ENCODE measurements at regions not wholly inside any gene's neighbourhood (a gene's known extent, or its start where the extent isn't known, plus 50 kb on each side); places are given as distances from the start of the nearest gene placed in this dataset.
A peak's percentile ranks its signal among the peaks of the same experiment; 100 is the strongest.

DNA sequence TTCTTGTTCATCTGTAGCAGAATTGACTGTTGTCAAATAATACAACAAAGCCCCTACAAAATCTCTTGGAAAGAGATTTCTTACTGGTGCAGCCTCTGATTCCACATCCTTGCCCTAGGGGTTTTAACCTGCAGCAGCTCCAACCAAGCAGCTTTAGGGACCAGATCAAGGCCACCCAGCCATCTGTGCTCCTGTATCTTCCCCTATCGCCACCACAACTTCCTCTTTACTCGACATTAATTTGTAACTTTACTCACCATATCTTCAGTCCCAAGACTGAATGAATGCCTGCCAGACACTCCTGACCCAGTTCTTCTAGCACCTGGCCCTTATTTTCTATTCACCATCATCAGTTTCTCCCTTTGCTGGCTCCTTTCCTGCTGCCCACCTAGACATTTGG is 156.6 kb upstream of the IL12A start:
- no peaks in the 10 kb centered on the region for H3K9me3 Mint-ChIP-seq
- H3K36me3 Mint-ChIP-seq (ENCODE audit: low read depth) = no peaks in the 10 kb centered on the region
- TF ChIP-seq, protein P1, sequence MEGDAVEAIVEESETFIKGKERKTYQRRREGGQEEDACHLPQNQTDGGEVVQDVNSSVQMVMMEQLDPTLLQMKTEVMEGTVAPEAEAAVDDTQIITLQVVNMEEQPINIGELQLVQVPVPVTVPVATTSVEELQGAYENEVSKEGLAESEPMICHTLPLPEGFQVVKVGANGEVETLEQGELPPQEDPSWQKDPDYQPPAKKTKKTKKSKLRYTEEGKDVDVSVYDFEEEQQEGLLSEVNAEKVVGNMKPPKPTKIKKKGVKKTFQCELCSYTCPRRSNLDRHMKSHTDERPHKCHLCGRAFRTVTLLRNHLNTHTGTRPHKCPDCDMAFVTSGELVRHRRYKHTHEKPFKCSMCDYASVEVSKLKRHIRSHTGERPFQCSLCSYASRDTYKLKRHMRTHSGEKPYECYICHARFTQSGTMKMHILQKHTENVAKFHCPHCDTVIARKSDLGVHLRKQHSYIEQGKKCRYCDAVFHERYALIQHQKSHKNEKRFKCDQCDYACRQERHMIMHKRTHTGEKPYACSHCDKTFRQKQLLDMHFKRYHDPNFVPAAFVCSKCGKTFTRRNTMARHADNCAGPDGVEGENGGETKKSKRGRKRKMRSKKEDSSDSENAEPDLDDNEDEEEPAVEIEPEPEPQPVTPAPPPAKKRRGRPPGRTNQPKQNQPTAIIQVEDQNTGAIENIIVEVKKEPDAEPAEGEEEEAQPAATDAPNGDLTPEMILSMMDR (IDR thresholded peaks at IDR 0.05) = no peak
- H3K4me3 Mint-ChIP-seq = no peak overlapping the region
- DNase-seq = no peak
- peaks cover 3% of the 10 kb centered on the region; the same call in 1 of the 2 replicates for H3K27me3 Mint-ChIP-seq (ENCODE audit: insufficient read depth)
- H3K27ac Mint-ChIP-seq = no peak overlapping the region
- H3K4me1 Mint-ChIP-seq (ENCODE audit: low read depth) = peaks cover 58% of the 10 kb centered on the region

DNA sequence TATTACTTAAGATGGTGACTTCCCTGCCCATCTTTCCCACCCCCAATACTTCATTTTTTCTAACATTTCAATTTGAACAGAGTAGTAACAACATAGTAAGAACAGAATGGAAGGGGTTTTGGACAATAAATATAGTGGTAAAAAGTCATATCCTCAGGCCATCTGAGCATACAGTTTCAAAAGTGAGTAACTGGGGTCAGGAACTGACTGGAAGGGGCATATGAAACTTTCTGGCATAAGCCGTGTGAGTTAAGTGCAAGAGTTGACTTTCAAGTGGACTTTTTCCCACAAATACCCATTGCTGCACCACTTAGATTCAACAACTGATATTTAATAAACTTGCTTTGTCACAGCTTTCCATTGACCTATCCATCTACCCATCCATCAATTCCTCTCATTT is 153.5 kb upstream of the IL12A start:
- H3K27ac Mint-ChIP-seq = no peak overlapping the region
- no peaks in the 10 kb centered on the region for H3K9me3 Mint-ChIP-seq
- H3K4me3 Mint-ChIP-seq = no peak overlapping the region
- H3K36me3 Mint-ChIP-seq (ENCODE audit: low read depth) = no peaks in the 10 kb centered on the region
- H3K27me3 Mint-ChIP-seq (ENCODE audit: insufficient read depth) = peaks cover 3% of the 10 kb centered on the region; the same call in 1 of the 2 replicates
- H3K4me1 Mint-ChIP-seq (ENCODE audit: low read depth) = peaks cover 64% of the 10 kb centered on the region
- TF ChIP-seq, protein P1 (IDR thresholded peaks at IDR 0.05) = no peak
- DNase-seq = no peak

DNA sequence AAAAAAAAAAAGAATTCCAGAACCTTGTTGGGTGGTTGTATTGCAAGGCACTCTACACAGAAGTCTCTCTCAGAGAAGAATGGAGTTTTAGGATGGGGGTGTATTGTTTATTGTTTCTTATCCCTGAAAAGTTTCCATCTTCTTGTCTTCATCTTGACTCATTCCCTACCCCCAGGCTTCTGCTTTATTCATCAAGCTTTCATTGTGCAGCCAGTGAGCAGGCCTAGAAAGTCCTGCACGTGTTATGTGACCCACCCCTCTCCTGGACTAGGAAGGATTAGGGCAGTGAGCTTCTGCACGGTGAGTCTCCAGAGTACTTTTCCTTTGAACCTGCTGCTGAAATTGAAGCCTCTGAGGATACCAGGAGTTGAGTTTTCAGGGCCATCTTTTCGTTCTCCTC is 150.9 kb upstream of the IL12A start:
- DNase-seq = no peak
- peak overlapping the region; percentile 83 for H3K27ac Mint-ChIP-seq
- TF ChIP-seq, protein P1 (IDR thresholded peaks at IDR 0.05) = no peak
- H3K36me3 Mint-ChIP-seq (ENCODE audit: low read depth) = no peaks in the 10 kb centered on the region
- H3K27me3 Mint-ChIP-seq (ENCODE audit: insufficient read depth) = peaks cover 3% of the 10 kb centered on the region; the same call in 1 of the 2 replicates
- H3K4me1 Mint-ChIP-seq (ENCODE audit: low read depth) = peaks cover 67% of the 10 kb centered on the region
- peak overlapping the region; percentile 5; the same call in 1 of the 2 replicates for H3K4me3 Mint-ChIP-seq
- H3K9me3 Mint-ChIP-seq = no peaks in the 10 kb centered on the region

DNA sequence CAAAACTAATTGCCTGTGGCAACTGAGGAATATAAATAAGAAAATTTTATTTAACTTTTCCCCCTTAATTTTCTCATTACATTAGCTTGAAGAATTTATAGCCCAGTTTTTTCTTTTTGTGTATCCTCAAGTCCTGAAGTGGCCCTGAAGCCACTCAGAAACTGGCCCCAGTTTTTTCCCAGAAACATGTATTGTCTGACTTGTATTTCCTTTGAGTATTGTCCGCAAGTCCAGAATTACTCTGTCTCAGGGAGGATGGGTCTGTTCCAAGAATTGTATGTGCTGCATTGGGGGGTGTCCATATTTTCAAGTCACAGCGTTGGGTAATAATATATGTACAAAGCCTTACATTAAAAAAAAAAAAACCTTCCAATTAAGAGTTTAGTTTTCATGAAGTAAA is 149.7 kb upstream of the IL12A start:
- peaks cover 72% of the 10 kb centered on the region for H3K4me1 Mint-ChIP-seq (ENCODE audit: low read depth)
- no peaks in the 10 kb centered on the region for H3K9me3 Mint-ChIP-seq
- TF ChIP-seq, protein P1 (IDR thresholded peaks at IDR 0.05) = no peak
- no peaks in the 10 kb centered on the region for H3K36me3 Mint-ChIP-seq (ENCODE audit: low read depth)
- H3K27ac Mint-ChIP-seq = no peak overlapping the region
- peaks cover 3% of the 10 kb centered on the region; the same call in 1 of the 2 replicates for H3K27me3 Mint-ChIP-seq (ENCODE audit: insufficient read depth)
- no peak for DNase-seq
- H3K4me3 Mint-ChIP-seq = no peak overlapping the region

DNA sequence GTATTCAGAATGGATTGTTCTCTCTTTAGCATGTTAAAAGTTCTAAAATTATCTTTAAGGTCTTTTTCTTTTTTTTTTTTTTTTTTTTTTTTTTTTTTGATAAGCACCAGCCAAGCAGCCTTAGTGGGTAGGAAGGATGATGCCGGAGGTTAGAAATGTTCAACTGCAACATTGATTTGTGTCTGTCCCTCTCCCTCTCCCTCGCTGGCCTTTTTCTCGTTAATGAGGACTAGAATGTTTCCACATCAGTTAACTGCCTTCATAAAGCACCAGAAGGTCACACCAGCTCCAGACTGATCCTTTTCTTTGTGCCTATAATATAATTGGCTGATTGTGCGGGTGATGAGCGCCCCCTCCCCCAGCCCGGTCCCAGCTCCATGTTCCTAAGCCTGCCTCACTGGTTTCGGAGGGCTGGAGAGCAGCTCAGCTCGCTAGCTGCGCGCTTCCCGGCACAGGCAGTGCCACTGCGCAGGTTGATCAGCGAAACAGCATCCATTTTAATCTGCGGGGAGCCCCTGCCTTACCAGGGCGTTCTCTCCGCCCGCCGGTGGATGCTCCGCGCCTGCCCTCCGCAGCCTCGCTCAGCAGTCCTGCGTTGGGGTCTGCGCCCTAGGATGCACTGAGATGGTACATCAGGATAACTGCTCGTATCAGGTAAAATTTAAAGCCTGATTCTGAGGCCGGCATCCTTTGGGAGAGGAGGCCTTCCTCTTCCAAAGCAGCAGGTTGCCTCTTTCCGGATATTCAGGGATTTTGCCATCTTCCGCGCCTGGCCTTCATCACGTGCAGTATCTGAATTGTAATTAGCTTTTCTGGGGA is 148.9 kb upstream of the IL12A start, which contains the start of gene SCHIP1:
Gene SCHIP1, plus strand, starts transcription at position 301 of the 819 bp plus-strand sequence.
- H3K4me1 Mint-ChIP-seq (ENCODE audit: low read depth) = peaks cover 79% of the 10 kb centered on the region
- no peak within 1 kb of the TSS for H3K4me3 Mint-ChIP-seq
- TF ChIP-seq, protein P1 (IDR thresholded peaks at IDR 0.05) = no peak
- H3K36me3 Mint-ChIP-seq (ENCODE audit: low read depth) = no peaks in the 10 kb centered on the region
- H3K9me3 Mint-ChIP-seq = no peaks in the 10 kb centered on the region
- H3K27ac Mint-ChIP-seq = no peak within 1 kb of the TSS; the same call in 1 of the 2 replicates
- DNase-seq = no peak
- peaks cover 3% of the 10 kb centered on the region; the same call in 1 of the 2 replicates for H3K27me3 Mint-ChIP-seq (ENCODE audit: insufficient read depth)

Measured in HFFc6 (cell line).